HG03521 (cell line): ENCODE measurements at regions not wholly inside any gene's neighbourhood (a gene's known extent, or its start where the extent isn't known, plus 50 kb on each side); places are given as distances from the start of the nearest gene placed in this dataset.
"Not testable (repeated sequence)": the region's sequence is repeated elsewhere in the genome, so short reads cannot be mapped to it uniquely, and the experiment has no call there.

Experiments
- ATAC-seq: cut with Tn5 transposase; IDR thresholded peaks from one replicate; pipeline ENCODE4 v1.9.1; 2021; ENCODE audit warnings: mild to moderate bottlenecking, moderate library complexity; ENCODE audit not compliant: unreplicated experiment

- ATAC-seq: no peak
Observed at GRCh38 chr2:211204456-211204855, 648.1 kb downstream of the CPS1 start.

- no peak for ATAC-seq
Observed at GRCh38 chr2:211204902-211205301, 648.5 kb downstream of the CPS1 start.

GRCh38 chr2:211205358-211205757 is 649.0 kb downstream of the CPS1 start:
- ATAC-seq: no peak

- no peak for ATAC-seq
Observed at GRCh38 chr2:211205836-211206235, 649.4 kb downstream of the CPS1 start.

GRCh38 chr2:211216221-211216620 is 659.8 kb downstream of the CPS1 start:
- ATAC-seq: no peak

GRCh38 chr2:211219548-211219947 is 663.1 kb downstream of the CPS1 start:
- not testable (repeated sequence) for ATAC-seq

- ATAC-seq: no peak
Observed at GRCh38 chr2:211225784-211226183, 669.4 kb downstream of the CPS1 start.

- no peak for ATAC-seq
Observed at GRCh38 chr2:211228559-211228958, 672.2 kb downstream of the CPS1 start.

- ATAC-seq: no peak
Observed at GRCh38 chr2:211237586-211238275, 681.3 kb downstream of the CPS1 start.

GRCh38 chr2:211241891-211242290 is 685.5 kb downstream of the CPS1 start:
- no peak for ATAC-seq

- no peak for ATAC-seq
Observed at GRCh38 chr2:211247751-211248150, 691.4 kb downstream of the CPS1 start.

GRCh38 chr2:211248841-211249240 is 692.4 kb downstream of the CPS1 start:
- no peak for ATAC-seq

- ATAC-seq: no peak
Observed at GRCh38 chr2:211251016-211251415, 694.6 kb downstream of the CPS1 start.

- no peak for ATAC-seq
Observed at GRCh38 chr2:211258646-211259335, 702.4 kb downstream of the CPS1 start.

- ATAC-seq: no peak
Observed at GRCh38 chr2:211259831-211260476, 703.6 kb downstream of the CPS1 start.

- no peak for ATAC-seq
Observed at GRCh38 chr2:211270257-211270656, 713.9 kb downstream of the CPS1 start.

- ATAC-seq: no peak
Observed at GRCh38 chr2:211281430-211282073, 725.2 kb downstream of the CPS1 start.

GRCh38 chr2:211302676-211303075 is 746.3 kb downstream of the CPS1 start:
- no peak for ATAC-seq

- no peak for ATAC-seq
Observed at GRCh38 chr2:211306929-211307328, 750.5 kb downstream of the CPS1 start.
